NT2/D1 (cell line): ENCODE measurements at regions not wholly inside any gene's neighbourhood (a gene's known extent, or its start where the extent isn't known, plus 50 kb on each side); places are given as distances from the start of the nearest gene placed in this dataset.
"Not testable (repeated sequence)": the region's sequence is repeated elsewhere in the genome, so short reads cannot be mapped to it uniquely, and the experiment has no call there.

Source experiments
- YY1 ChIP-seq: IDR thresholded peaks from 2 replicates; pipeline ENCODE4 v1.6.1; 2011; ENCODE audit not compliant: insufficient read length, insufficient read depth
- ZNF274 ChIP-seq: IDR thresholded peaks from 2 replicates; pipeline ENCODE4 v1.6.1; 2011; ENCODE audit warnings: mild to moderate bottlenecking, low read depth, low read length

- TF ChIP-seq ZNF274, YY1: not testable (repeated sequence)
These were observed 144.4 kb downstream of the GASK1B start for GRCh38 chr4:158028381-158028780.
